CD4-positive, alpha-beta T cell (primary cell): ENCODE measurements at regions not wholly inside any gene's neighbourhood (a gene's known extent, or its start where the extent isn't known, plus 50 kb on each side); places are given as distances from the start of the nearest gene placed in this dataset.

Experiments used
- ATAC-seq: fragments of 200-7000 bp; cut with Tn5 transposase; one replicate; pipeline ENCODE4 v1.10.0; 2022; ENCODE audit warnings: mild to moderate bottlenecking; ENCODE audit not compliant: poor library complexity
- CTCF ChIA-PET: fragments of 350-600 bp; sonication (Branson Sonifier 250); formaldehyde crosslinking; loops from one replicate; lab custom pipeline; 2021; ENCODE audit warnings: antibody characterized with exemption, inconsistent platforms; lab: Charles Lee
- POLR2A ChIA-PET: fragments of 350-600 bp; sonication (Branson Sonifier 250); formaldehyde crosslinking; loops from one replicate; lab custom pipeline; 2021; ENCODE audit warnings: antibody characterized with exemption, inconsistent platforms; lab: Charles Lee
- DNase-seq, 14 experiments: peaks; one replicate each; pipeline ENCODE4 v3.0.0-alpha.2; 2013 to 2020; ENCODE audit warnings: mixed read lengths in 2 of 14
- H3K27ac ChIP-seq, 2 donors: one replicate each; pipeline versions ENCODE4 v1.5.1 to v1.7.0; 2013; ENCODE audit warnings: low read length in 2 of 2, low read depth in 1 of 2, mild to moderate bottlenecking in 1 of 2
- H3K27me3 ChIP-seq, 2 experiments: 1 replicate in 1 of 2; 2 replicates in 1 of 2; pipeline versions ENCODE4 v1.6.1 to v1.7.0; 2013; ENCODE audit warnings: low read length in 2 of 2, control low read depth in 1 of 2, mild to moderate bottlenecking in 1 of 2, moderate library complexity in 1 of 2; ENCODE audit not compliant: insufficient read depth in 2 of 2, control insufficient read depth in 1 of 2
- H3K36me3 ChIP-seq: one replicate; pipeline ENCODE4 v1.6.1; 2013; ENCODE audit warnings: low read length, control low read depth; ENCODE audit not compliant: insufficient read depth
- H3K4me1 ChIP-seq: one replicate; pipeline ENCODE4 v1.6.1; 2013; ENCODE audit warnings: low read length, control low read depth; ENCODE audit not compliant: insufficient read depth
- H3K4me3 ChIP-seq: one replicate; pipeline ENCODE4 v1.5.1; 2013; ENCODE audit warnings: mild to moderate bottlenecking, low read length, moderate library complexity
- H3K9me3 ChIP-seq, 2 experiments: 1 replicate in 1 of 2; 2 replicates in 1 of 2; pipeline versions ENCODE4 v1.6.1 to v1.7.0; 2013; ENCODE audit warnings: low read length in 2 of 2, mild to moderate bottlenecking in 2 of 2, control low read depth in 1 of 2, moderate library complexity in 1 of 2; ENCODE audit not compliant: control insufficient read depth in 1 of 2, insufficient read depth in 1 of 2
- H3K27ac Mint-ChIP-seq: one replicate; pipeline ENCODE4 v1.8.0; 2020; ENCODE audit warnings: mixed read lengths
- H3K27me3 Mint-ChIP-seq: one replicate; pipeline ENCODE4 v1.8.0; 2021; ENCODE audit warnings: mixed read lengths
- H3K36me3 Mint-ChIP-seq: one replicate; pipeline ENCODE4 v1.8.0; 2021; ENCODE audit warnings: low read depth, mixed read lengths
- H3K4me1 Mint-ChIP-seq: one replicate; pipeline ENCODE4 v1.8.0; 2021; ENCODE audit warnings: low read depth, mixed read lengths
- H3K4me3 Mint-ChIP-seq: one replicate; pipeline ENCODE4 v1.8.0; 2020; ENCODE audit warnings: mild to moderate bottlenecking, mixed read lengths
- H3K9me3 Mint-ChIP-seq: one replicate; pipeline ENCODE4 v1.8.0; 2020; ENCODE audit warnings: mixed read lengths
- CTCF ChIP-seq: fragments of 200-600 bp; IDR thresholded peaks from one replicate; pipeline ENCODE4 v1.8.0; 2022; ENCODE audit warnings: antibody characterized with exemption, mild to moderate bottlenecking
- intact Hi-C, 2 experiments: fragments of 100-400 bp; cut with DNase I in 1 of 2; cut with micrococcal nuclease in 1 of 2; formaldehyde crosslinking; loops; one replicate each; pipeline versions ENCODE4 v1.15.1 to v1.9.0; 2023 to 2025; cut with DNase I, micrococcal nuclease

- Mint-ChIP-seq H3K27me3 (no peaks in the 10 kb centered on the region), H3K9me3 (peaks cover 3% of the 10 kb centered on the region), H3K36me3 (no peaks in the 10 kb centered on the region), H3K27ac (no peak overlapping the region), H3K4me1 (peaks cover 4% of the 10 kb centered on the region), H3K4me3 (no peak overlapping the region)
- DNase-seq (no peak), ATAC-seq (no peak)
- Histone ChIP-seq H3K4me3 (no peak overlapping the region), H3K4me1 (peaks cover 3% of the 10 kb centered on the region), H3K9me3 (no peaks in the 10 kb centered on the region), H3K27ac (no peak overlapping the region), H3K27me3 (no peaks in the 10 kb centered on the region), H3K36me3 (no peaks in the 10 kb centered on the region)
- ChIA-PET POLR2A (interaction anchor here (0.6 kb wide), 1 partner anchor 286 kb away, joined by 3 read pairs; no protein-coding TSS in a partner anchor), CTCF (no interaction called here)
- intact Hi-C loops, result no loop called here
- TF ChIP-seq CTCF, result no peak
Observed at GRCh38 chr13:22240716-22241115, 569.8 kb downstream of the FGF9 start.

GRCh38 chr13:22243469-22244163, 572.7 kb downstream of the FGF9 start:
- Mint-ChIP-seq H3K9me3 (peaks cover 3% of the 10 kb centered on the region), H3K27me3 (no peaks in the 10 kb centered on the region), H3K27ac (no peak overlapping the region), H3K4me3 (no peak overlapping the region), H3K4me1 (no peaks in the 10 kb centered on the region), H3K36me3 (no peaks in the 10 kb centered on the region)
- ATAC-seq (no peak), DNase-seq (no peak)
- POLR2A ChIA-PET, result no interaction called here
- H3K36me3 ChIP-seq, result no peaks in the 10 kb centered on the region
- no peaks in the 10 kb centered on the region for H3K27me3 ChIP-seq
- intact Hi-C loops, result no loop called here
- H3K9me3 ChIP-seq, result no peaks in the 10 kb centered on the region
- H3K4me3 ChIP-seq, result no peak overlapping the region
- no peak overlapping the region for H3K27ac ChIP-seq
- no peaks in the 10 kb centered on the region for H3K4me1 ChIP-seq
- TF ChIP-seq CTCF, result no peak
- CTCF ChIA-PET, result no interaction called here

GRCh38 chr13:22252281-22252830, 581.5 kb downstream of the FGF9 start:
- CTCF ChIA-PET, result no interaction called here
- no peaks in the 10 kb centered on the region for H3K27me3 ChIP-seq
- H3K27ac ChIP-seq, result no peak overlapping the region
- no peak for TF ChIP-seq CTCF
- H3K36me3 Mint-ChIP-seq, result no peaks in the 10 kb centered on the region
- no peak overlapping the region for H3K4me3 Mint-ChIP-seq
- H3K4me3 ChIP-seq, result no peak overlapping the region
- H3K9me3 Mint-ChIP-seq, result no peaks in the 10 kb centered on the region
- H3K4me1 Mint-ChIP-seq, result no peaks in the 10 kb centered on the region
- no peaks in the 10 kb centered on the region for H3K4me1 ChIP-seq
- H3K36me3 ChIP-seq, result no peaks in the 10 kb centered on the region
- DNase-seq (no peak), ATAC-seq (no peak)
- POLR2A ChIA-PET, result no interaction called here
- intact Hi-C loops, result no loop called here
- no peaks in the 10 kb centered on the region for H3K27me3 Mint-ChIP-seq
- peaks cover 0 to 4% of the 10 kb centered on the region in 2 experiments for H3K9me3 ChIP-seq
- no peak overlapping the region for H3K27ac Mint-ChIP-seq
